Small intestine (tissue), 7 donors: ENCODE measurements at regions not wholly inside any gene's neighbourhood (a gene's known extent, or its start where the extent isn't known, plus 50 kb on each side); places are given as distances from the start of the nearest gene placed in this dataset.
"Not testable (repeated sequence)": the region's sequence is repeated elsewhere in the genome, so short reads cannot be mapped to it uniquely, and the experiment has no call there.

Experiments used
- DNase-seq, 2 donors: peaks; one replicate each; pipeline versions ENCODE4 v3.0.0 to v3.0.0-alpha.2; 2013
- FAIRE-seq: peaks from 2 replicates; lab custom pipeline; 2012; peaks lifted over from hg19 to GRCh38; lab: Jason Lieb, UNC
- H3K27ac ChIP-seq, 3 donors: one replicate each; pipeline ENCODE4 v1.5.1; 2013; ENCODE audit warnings: low read length in 2 of 3, mild to moderate bottlenecking in 2 of 3, control low read depth in 1 of 3, inconsistent platforms in 1 of 3, low read depth in 1 of 3, moderate library complexity in 1 of 3
- H3K27me3 ChIP-seq, 3 donors: one replicate each; pipeline ENCODE4 v1.6.1; 2013; ENCODE audit warnings: low read length in 3 of 3, inconsistent platforms in 1 of 3; ENCODE audit not compliant: control insufficient read depth in 3 of 3, insufficient read depth in 3 of 3
- H3K36me3 ChIP-seq, 3 donors: one replicate each; pipeline ENCODE4 v1.6.1; 2013; ENCODE audit warnings: low read length in 3 of 3, inconsistent platforms in 1 of 3, low read depth in 1 of 3, mild to moderate bottlenecking in 1 of 3, moderate library complexity in 1 of 3; ENCODE audit not compliant: control insufficient read depth in 3 of 3, insufficient read depth in 2 of 3
- H3K4me1 ChIP-seq, 3 donors: one replicate each; pipeline ENCODE4 v1.6.1; 2013; ENCODE audit warnings: low read length in 2 of 3, inconsistent platforms in 1 of 3, low read depth in 1 of 3, mild to moderate bottlenecking in 1 of 3, moderate library complexity in 1 of 3; ENCODE audit not compliant: control insufficient read depth in 3 of 3, insufficient read depth in 2 of 3
- H3K4me3 ChIP-seq, 3 donors: one replicate each; pipeline ENCODE4 v1.5.1; 2013; ENCODE audit warnings: low read length in 3 of 3, control low read depth in 1 of 3, inconsistent platforms in 1 of 3, low read depth in 1 of 3, mild to moderate bottlenecking in 1 of 3, moderate library complexity in 1 of 3
- H3K9me3 ChIP-seq, 2 donors: one replicate each; pipeline ENCODE4 v1.6.1; 2013; ENCODE audit warnings: low read depth in 1 of 2, low read length in 1 of 2; ENCODE audit not compliant: control insufficient read depth in 2 of 2, insufficient read depth in 1 of 2
- WGBS, 3 donors: extraction: QIAGEN DNeasy Blood & Tissue Kit; methylation state at CpG; one replicate each; pipeline ENCODE4 v1.1.7; 2013; 5-methylcytosine and 5-hydroxymethylcytosine counted together
- donor health status: healthy with polysubstance abuse.
- donor health status: control.
- donor health status: control.
- donor health status: Bipolar disorder and iron deficiency.
- donor health status: healthy.

DNA sequence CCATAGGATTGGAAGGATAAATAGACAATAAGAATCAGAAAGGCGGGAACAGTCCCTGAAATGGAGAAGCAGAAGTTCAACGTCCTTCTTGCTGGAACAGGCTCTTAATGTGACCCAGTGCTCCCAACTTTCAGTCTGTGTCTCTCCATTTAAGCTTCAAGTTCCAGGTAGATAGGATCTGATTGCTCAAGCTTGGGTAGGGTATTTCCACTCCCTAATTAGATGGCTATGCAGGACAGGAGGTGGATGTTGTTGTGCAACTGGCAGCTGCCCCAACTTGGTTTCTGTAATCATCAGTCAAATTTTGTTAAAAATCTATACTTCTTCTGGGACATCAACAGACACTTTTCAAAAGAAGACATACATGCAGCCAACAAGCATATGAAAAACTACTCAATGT is 266.2 kb downstream of the C12orf75 start:
- FAIRE-seq, result no peak
- H3K4me1 ChIP-seq, result no peaks in the 10 kb centered on the region
- no peaks in the 10 kb centered on the region for H3K9me3 ChIP-seq
- H3K27ac ChIP-seq, result no peak overlapping the region
- H3K36me3 ChIP-seq, result no peaks in the 10 kb centered on the region
- 64 to 70% (median 68%) methylated on average over 2 of the region's 2 CpGs for WGBS, 3 donors
- H3K27me3 ChIP-seq, result no peaks in the 10 kb centered on the region
- no peak overlapping the region for H3K4me3 ChIP-seq
- no peak for DNase-seq

DNA sequence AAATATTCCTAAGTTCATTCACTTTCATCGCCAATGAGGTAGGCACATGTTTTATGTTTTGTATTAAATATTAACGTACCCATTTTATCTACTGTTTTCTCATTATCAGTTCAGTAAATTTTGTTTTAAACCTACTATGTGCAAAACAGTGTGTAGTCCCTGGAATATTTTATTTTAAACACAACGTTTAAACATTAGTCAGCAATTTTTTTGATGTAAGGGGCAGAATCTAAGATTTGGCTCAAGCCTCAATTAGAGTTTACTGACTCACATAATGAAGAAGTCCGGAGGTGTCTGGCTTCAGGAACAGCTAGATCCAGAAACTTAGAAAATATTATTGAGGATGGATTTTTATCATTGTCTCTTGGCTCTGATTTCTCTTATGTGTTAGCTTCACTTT is 267.5 kb downstream of the C12orf75 start:
- no peaks in the 10 kb centered on the region for H3K36me3 ChIP-seq
- no peaks in the 10 kb centered on the region for H3K9me3 ChIP-seq
- DNase-seq (no peak), FAIRE-seq (no peak)
- H3K4me3 ChIP-seq, result no peak overlapping the region
- H3K27me3 ChIP-seq, result no peaks in the 10 kb centered on the region
- H3K4me1 ChIP-seq, result no peaks in the 10 kb centered on the region
- 78 to 89% (median 83%) methylated on average over 4 of the region's 4 CpGs for WGBS, 3 donors
- H3K27ac ChIP-seq, result no peak overlapping the region

DNA sequence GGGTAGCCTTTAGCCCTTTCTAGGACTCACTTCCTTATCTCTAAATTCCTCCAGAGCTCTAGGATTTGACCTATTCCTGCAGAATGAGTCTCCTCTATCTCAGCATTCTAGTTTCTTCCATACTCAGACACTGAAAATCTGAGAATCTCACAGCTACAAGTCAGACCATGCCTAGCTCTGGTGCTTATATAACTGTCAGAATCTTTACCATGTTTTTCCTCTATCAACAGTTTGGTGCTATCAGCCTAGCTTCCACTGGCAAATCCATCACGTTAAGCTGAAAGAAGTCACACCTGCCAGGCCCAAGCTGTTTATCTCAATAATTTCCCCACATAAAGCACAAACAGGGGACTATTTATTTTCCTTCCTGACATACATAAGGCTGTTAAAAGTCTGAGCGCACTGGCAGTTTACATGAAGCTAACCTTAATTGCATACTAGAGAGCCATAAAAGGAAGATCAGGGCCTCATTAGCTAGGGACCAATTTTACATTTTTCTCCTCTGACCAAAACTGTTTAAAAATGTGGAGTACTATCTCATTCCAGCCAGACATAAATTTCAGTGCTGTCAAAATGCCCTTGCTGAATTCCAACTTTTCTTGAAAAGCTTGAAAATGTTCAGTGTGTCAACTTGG is 270.5 kb downstream of the C12orf75 start:
- no peaks in the 10 kb centered on the region for H3K36me3 ChIP-seq
- H3K9me3 ChIP-seq, result no peaks in the 10 kb centered on the region
- FAIRE-seq, result no peak
- H3K4me3 ChIP-seq, result no peak overlapping the region
- WGBS, 3 donors, result 37 to 61% (median 42%) methylated on average over 2 of the region's 2 CpGs
- H3K27ac ChIP-seq, result no peak overlapping the region
- DNase-seq, result no peak
- H3K4me1 ChIP-seq, result no peaks in the 10 kb centered on the region
- no peaks in the 10 kb centered on the region for H3K27me3 ChIP-seq

DNA sequence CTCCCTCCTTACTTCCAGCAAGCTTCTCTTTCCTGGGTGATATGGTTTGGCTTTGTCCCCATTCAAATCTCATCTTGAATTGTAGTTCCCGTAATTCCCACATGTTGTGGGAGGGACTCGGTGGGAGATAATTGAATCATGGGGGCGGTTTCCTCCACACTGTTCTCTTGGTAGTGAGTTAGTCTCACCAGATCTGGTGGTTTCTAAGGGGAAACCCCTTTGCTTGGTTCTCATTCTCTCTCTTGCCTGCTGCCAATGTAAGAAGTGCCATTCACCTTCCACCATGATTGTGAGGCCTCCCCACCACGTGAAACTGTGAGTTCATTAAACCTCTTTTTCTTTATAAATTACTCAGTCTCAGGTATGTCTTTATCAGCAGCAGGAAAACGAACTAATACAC is 271.8 kb downstream of the C12orf75 start:
- not testable (repeated sequence) for H3K9me3 ChIP-seq, H3K4me3 ChIP-seq, DNase-seq, H3K36me3 ChIP-seq, H3K4me1 ChIP-seq, H3K27ac ChIP-seq, FAIRE-seq, H3K27me3 ChIP-seq
- 69 to 77% (median 76%) methylated on average over 5 of the region's 5 CpGs for WGBS, 3 donors

DNA sequence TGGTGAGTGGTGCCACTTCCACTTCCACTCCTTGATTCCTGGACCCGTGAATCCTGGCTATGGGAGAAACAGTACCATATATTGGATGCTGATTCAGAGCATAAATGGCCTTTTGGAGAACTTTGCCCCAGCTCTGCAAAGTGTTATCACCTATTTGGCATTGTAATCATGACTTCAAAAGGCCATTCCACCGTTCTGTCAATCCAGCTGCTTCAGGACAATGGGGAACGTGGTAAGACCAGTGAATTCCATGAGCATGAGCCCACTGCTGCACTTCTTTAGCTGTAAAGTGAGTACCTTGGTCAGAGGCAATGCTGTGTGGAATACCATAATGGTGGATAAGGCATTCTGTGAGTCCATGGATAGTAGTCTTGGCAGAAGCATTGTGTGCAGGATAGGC is 273.8 kb downstream of the C12orf75 start:
- not testable (repeated sequence) for H3K27me3 ChIP-seq, FAIRE-seq, H3K4me3 ChIP-seq, H3K9me3 ChIP-seq, H3K4me1 ChIP-seq, H3K27ac ChIP-seq, H3K36me3 ChIP-seq
- WGBS, 3 donors, result 13 to 56% (median 25%) methylated on average over 3 of the region's 3 CpGs
- DNase-seq, result peak in 1 of 2 donors; percentile 5

DNA sequence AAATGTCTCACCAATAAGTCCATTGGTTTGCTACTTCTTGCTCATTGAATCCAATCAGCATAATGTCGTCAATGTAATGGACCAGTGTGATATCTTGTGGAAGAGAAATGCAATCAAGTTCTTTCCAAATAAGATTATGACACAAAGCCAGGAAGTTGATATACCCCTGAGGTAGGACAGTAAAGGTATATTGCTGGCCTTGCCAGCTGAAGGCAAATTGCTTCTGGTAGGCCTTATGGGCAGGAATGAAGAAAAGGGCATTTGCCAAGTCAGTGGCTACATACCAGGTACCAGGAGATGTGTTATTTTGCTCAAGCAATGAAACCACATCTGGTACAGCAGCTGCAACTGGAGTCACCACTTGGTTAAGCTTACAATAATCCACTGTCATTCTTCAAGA is 276.1 kb downstream of the C12orf75 start:
- H3K27me3 ChIP-seq, H3K9me3 ChIP-seq, DNase-seq, H3K36me3 ChIP-seq, FAIRE-seq, H3K4me1 ChIP-seq, H3K4me3 ChIP-seq, H3K27ac ChIP-seq: not testable (repeated sequence)
- WGBS, 3 donors, result 91 to 96% (median 94%) methylated on average over 1 of the region's 1 CpG

DNA sequence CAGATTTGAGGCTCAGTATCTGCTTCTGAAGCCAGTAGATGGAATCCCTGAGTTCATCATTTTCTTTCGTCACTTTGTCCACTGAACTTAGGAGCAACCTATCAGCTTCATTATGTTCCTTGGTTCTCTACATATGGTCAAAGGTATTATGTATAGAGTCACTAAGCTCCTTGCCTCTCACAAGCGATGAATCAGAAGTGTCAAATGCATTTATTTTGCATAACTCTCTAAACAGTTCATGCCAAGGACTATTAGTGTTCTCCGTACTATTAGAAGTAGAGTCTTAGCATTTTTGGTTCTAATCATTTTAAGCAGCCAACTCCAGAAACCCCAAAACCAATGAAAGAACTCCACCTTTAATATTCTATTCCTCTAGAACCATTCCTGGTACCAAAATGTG is 278.5 kb downstream of the C12orf75 start:
- H3K27ac ChIP-seq, H3K36me3 ChIP-seq, FAIRE-seq, DNase-seq, H3K27me3 ChIP-seq, H3K4me3 ChIP-seq, H3K4me1 ChIP-seq, H3K9me3 ChIP-seq: not testable (repeated sequence)
- WGBS, 3 donors, result 71 to 92% (median 85%) methylated on average over 3 of the region's 3 CpGs

DNA sequence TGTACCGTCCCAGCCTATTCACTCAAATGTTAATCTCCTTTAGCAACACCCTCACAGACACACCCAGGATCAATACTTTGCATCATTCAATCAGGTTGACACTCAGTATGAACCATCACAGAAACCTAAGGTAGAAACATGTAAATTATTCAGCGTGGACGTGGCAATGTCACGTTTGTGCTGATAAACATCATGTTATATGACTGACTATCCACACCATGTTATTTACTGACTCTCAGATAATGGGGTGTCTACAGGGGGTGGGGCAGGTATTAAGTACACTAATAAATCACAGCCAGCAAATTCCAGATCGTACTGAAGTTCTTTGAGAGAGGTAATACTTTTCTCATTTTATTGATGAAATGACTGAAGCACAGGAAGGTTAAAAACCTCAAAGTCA is 280.0 kb downstream of the C12orf75 start:
- peak in 1 of 2 donors; percentile 51 for DNase-seq
- Histone ChIP-seq H3K27me3 (no peaks in the 10 kb centered on the region), H3K4me3 (no peak overlapping the region), H3K4me1 (no peaks in the 10 kb centered on the region), H3K27ac (no peak overlapping the region), H3K36me3 (no peaks in the 10 kb centered on the region), H3K9me3 (peaks cover 0 to 5% of the 10 kb centered on the region in 2 donors)
- no peak for FAIRE-seq
- 11 to 59% (median 31%) methylated on average over 5 of the region's 5 CpGs for WGBS, 3 donors

DNA sequence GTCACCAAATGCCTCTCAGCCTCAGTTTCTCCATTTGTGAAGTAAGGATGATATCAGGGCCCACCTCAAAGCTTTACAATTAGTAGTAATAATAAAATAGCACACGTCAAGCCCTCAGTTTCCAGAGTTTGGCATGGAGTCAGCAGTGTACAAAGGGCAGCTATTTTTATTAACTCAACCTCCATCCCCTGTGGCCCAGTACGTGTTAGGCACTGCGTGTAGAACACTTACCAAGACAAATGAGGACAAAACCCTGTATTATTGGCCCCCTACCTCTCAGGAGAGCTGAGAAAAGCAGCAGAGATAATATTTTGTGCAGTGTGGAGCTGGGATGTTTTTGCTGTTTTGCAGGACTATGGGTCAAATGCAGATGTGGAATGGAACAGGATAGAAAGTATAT is 280.8 kb downstream of the C12orf75 start:
- FAIRE-seq (no peak), DNase-seq (peak in 1 of 2 donors; percentile 26)
- Histone ChIP-seq H3K4me3 (no peak overlapping the region), H3K9me3 (peaks cover 0 to 5% of the 10 kb centered on the region in 2 donors), H3K4me1 (no peaks in the 10 kb centered on the region), H3K27ac (no peak overlapping the region), H3K27me3 (no peaks in the 10 kb centered on the region), H3K36me3 (no peaks in the 10 kb centered on the region)
- WGBS, 3 donors, result 15 to 54% (median 22%) methylated on average over 3 of the region's 3 CpGs
